Muscle of leg (tissue), 3 donors: ENCODE measurements at regions not wholly inside any gene's neighbourhood (a gene's known extent, or its start where the extent isn't known, plus 50 kb on each side); places are given as distances from the start of the nearest gene placed in this dataset.
"Not testable (repeated sequence)": the region's sequence is repeated elsewhere in the genome, so short reads cannot be mapped to it uniquely, and the experiment has no call there.

Source experiments
- DNase-seq: peaks from one replicate; pipeline ENCODE4 v3.0.0; 2013
- H3K27ac ChIP-seq: one replicate; pipeline ENCODE4 v1.5.1; 2013; ENCODE audit warnings: mild to moderate bottlenecking, low read length, control low read depth
- H3K27me3 ChIP-seq: one replicate; pipeline ENCODE4 v1.6.1; 2013; ENCODE audit warnings: low read length; ENCODE audit not compliant: control insufficient read depth, insufficient read depth
- H3K36me3 ChIP-seq: one replicate; pipeline ENCODE4 v1.6.1; 2013; ENCODE audit warnings: low read length; ENCODE audit not compliant: control insufficient read depth, insufficient read depth
- H3K4me1 ChIP-seq: one replicate; pipeline ENCODE4 v1.6.1; 2013; ENCODE audit warnings: low read length; ENCODE audit not compliant: control insufficient read depth, insufficient read depth
- H3K4me3 ChIP-seq: one replicate; pipeline ENCODE4 v1.5.1; 2013; ENCODE audit warnings: low read length, control low read depth
- H3K9me3 ChIP-seq: replicated peaks from 2 replicates; pipeline ENCODE4 v1.6.1; 2013; ENCODE audit warnings: low read depth, low read length; ENCODE audit not compliant: control insufficient read depth
- WGBS: methylation state at CpG from one replicate; pipeline ENCODE4 v1.1.5; 2013; ENCODE audit warnings: missing lambda C conversion rate; ENCODE audit not compliant: insufficient coverage; 5-methylcytosine and 5-hydroxymethylcytosine counted together

DNA sequence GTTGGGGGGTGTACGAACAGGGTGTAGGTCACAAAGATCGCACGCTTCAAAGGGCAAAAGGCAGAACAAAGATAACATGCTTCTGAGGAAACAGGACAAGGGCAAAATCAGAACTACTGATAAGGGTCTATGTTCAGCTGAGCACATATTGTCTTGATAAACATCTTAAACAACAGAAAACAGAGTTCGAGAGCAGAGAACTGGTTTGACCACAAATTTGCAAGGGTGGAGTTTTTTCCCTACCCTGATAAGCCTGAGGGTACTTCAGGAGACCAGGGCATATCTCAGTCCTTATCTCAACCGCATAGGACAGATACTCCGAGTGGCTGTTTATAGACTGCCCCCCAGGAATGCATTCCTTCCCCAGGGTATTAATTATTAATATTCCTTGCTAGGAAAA is 139.1 kb upstream of the CNTNAP4 start:
- H3K27me3 ChIP-seq, H3K9me3 ChIP-seq, DNase-seq, H3K4me1 ChIP-seq, H3K27ac ChIP-seq, H3K36me3 ChIP-seq, H3K4me3 ChIP-seq: not testable (repeated sequence)
- WGBS, result 100% methylated on average over 1 of the region's 6 CpGs

DNA sequence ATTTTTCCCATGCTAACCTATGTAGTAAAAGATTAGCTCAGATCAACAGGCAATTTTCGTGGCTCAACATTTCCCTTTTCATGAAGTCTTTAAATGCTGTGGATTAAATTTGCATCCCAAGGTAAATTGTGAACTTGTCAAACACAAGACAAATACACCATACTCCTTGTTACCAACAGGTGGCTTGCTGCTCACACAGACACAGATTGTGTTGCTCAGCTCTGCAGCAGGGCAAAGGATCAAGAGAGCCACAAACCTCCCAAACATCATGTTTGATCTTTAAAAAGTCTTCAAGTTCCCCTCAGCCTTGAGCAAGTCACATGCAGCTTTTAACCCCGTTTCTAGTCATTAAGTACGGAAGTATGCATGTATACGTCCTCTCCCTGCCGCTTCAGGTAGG is 119.6 kb upstream of the CNTNAP4 start:
- no CpG with 5 or more reads among the region's 5 CpGs for WGBS
- Histone ChIP-seq H3K36me3 (no peaks in the 10 kb centered on the region), H3K4me3 (no peak overlapping the region), H3K27ac (no peak overlapping the region), H3K9me3 (no peaks in the 10 kb centered on the region), H3K27me3 (no peaks in the 10 kb centered on the region), H3K4me1 (no peaks in the 10 kb centered on the region)
- DNase-seq, result no peak

DNA sequence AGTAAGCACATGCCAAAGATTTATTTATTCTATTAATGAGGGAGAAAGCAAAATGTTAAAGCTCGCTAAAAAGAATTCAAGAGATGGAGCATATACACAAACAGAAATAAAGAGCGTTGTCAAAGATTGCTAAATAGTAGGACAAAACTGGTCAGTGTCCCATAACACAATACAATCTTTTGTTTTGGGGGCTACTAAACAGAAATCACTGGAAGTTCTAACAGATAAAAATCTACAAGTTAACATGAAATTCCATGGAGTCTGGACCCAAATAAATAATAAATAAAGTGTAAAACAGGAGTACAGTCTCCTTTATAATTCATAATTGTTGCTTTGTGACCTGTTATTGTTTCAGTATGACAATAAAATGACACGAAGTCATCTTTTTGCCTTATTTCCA is 115.2 kb upstream of the CNTNAP4 start:
- WGBS, result no CpG with 5 or more reads among the region's 3 CpGs
- H3K4me1 ChIP-seq, result no peaks in the 10 kb centered on the region
- no peak overlapping the region for H3K4me3 ChIP-seq
- no peaks in the 10 kb centered on the region for H3K27me3 ChIP-seq
- no peaks in the 10 kb centered on the region for H3K9me3 ChIP-seq
- H3K27ac ChIP-seq, result no peak overlapping the region
- no peaks in the 10 kb centered on the region for H3K36me3 ChIP-seq
- no peak for DNase-seq

GRCh38 chr16:76164970-76165558 is 112.1 kb upstream of the CNTNAP4 start:
- 100% methylated on average over 1 of the region's 2 CpGs for WGBS
- H3K4me1 ChIP-seq, result no peaks in the 10 kb centered on the region

GRCh38 chr16:76175718-76176117 is 101.5 kb upstream of the CNTNAP4 start:
- Histone ChIP-seq H3K27me3 (no peaks in the 10 kb centered on the region), H3K27ac (no peak overlapping the region)
- no peak for DNase-seq

More at GRCh38 chr16:76164970-76165558, 112.1 kb upstream of the CNTNAP4 start:
- no peak overlapping the region for H3K27ac ChIP-seq
- no peak overlapping the region for H3K4me3 ChIP-seq
- no peak for DNase-seq
- no peaks in the 10 kb centered on the region for H3K9me3 ChIP-seq
- H3K27me3 ChIP-seq, result no peaks in the 10 kb centered on the region
- no peaks in the 10 kb centered on the region for H3K36me3 ChIP-seq

DNA sequence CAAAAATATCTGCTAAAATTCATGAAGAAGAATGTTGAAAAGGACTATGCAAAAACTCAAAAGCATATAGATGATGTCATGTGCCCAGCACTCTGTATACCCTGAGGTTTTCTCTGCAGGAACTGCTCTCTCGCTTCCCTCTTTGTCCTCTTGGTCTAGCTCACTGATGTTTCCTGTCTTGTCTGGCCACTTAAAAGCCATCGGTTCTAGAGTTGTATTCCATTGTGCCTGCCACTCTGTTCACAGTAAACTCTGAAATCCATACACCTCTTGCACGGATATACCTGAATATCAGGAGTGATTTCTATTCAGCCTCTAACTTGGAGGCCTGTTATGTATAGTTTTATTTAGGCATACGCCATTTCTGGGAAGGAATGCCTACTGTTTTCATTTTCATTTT is 101.0 kb upstream of the CNTNAP4 start:
- Histone ChIP-seq H3K27me3 (no peaks in the 10 kb centered on the region), H3K4me3 (no peak overlapping the region), H3K9me3 (no peaks in the 10 kb centered on the region), H3K4me1 (no peaks in the 10 kb centered on the region), H3K27ac (no peak overlapping the region), H3K36me3 (no peaks in the 10 kb centered on the region)
- 67% methylated on average over 1 of the region's 4 CpGs for WGBS
- DNase-seq, result no peak

More at GRCh38 chr16:76175718-76176117, 101.5 kb upstream of the CNTNAP4 start:
- H3K4me1 ChIP-seq, result no peaks in the 10 kb centered on the region
- no CpG with 5 or more reads among the region's 3 CpGs for WGBS
- no peaks in the 10 kb centered on the region for H3K36me3 ChIP-seq
- no peaks in the 10 kb centered on the region for H3K9me3 ChIP-seq
- H3K4me3 ChIP-seq, result no peak overlapping the region

DNA sequence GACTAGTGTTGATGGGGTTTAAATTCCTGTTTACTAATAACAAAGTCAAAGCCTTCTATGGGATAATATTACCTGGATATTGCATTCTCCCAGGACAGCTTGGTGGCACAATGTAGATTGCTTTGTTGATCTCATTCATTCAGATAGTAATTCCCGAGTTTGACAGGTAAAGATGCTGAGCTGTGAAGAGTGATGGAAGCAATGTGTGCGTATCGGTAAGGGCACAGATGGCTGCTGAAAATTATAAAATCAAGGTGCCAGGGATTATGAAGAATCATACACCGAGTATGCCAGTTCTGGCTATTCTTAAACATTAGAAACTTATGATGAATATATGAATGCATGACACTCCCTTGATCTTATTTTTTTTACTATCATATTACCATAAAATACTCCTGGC is 100.6 kb upstream of the CNTNAP4 start:
- 72% methylated on average over 3 of the region's 4 CpGs for WGBS
- H3K4me3 ChIP-seq, result no peak overlapping the region
- no peaks in the 10 kb centered on the region for H3K4me1 ChIP-seq
- no peak for DNase-seq
- no peaks in the 10 kb centered on the region for H3K36me3 ChIP-seq
- no peak overlapping the region for H3K27ac ChIP-seq
- H3K27me3 ChIP-seq, result no peaks in the 10 kb centered on the region
- H3K9me3 ChIP-seq, result no peaks in the 10 kb centered on the region

- Histone ChIP-seq H3K9me3 (peaks cover 2% of the 10 kb centered on the region), H3K36me3 (no peaks in the 10 kb centered on the region), H3K4me1 (no peaks in the 10 kb centered on the region), H3K27ac (no peak overlapping the region), H3K27me3 (no peaks in the 10 kb centered on the region), H3K4me3 (no peak overlapping the region)
- 0% methylated on average over 1 of the region's 3 CpGs for WGBS
- peak; percentile 70 for DNase-seq
Measured at GRCh38 chr16:76182041-76182635, 95.1 kb upstream of the CNTNAP4 start.

- H3K27ac ChIP-seq, result no peak overlapping the region
- WGBS, result 50% methylated on average over 1 of the region's 1 CpG
- no peaks in the 10 kb centered on the region for H3K36me3 ChIP-seq
- DNase-seq, result no peak
- H3K4me1 ChIP-seq, result no peaks in the 10 kb centered on the region
- H3K27me3 ChIP-seq, result no peaks in the 10 kb centered on the region
- H3K4me3 ChIP-seq, result no peak overlapping the region
- peaks cover 2% of the 10 kb centered on the region for H3K9me3 ChIP-seq
Measured at GRCh38 chr16:76183647-76184046, 93.6 kb upstream of the CNTNAP4 start.

GRCh38 chr16:76190057-76190456 is 87.1 kb upstream of the CNTNAP4 start:
- Histone ChIP-seq H3K9me3 (peaks cover 2% of the 10 kb centered on the region), H3K27me3 (no peaks in the 10 kb centered on the region), H3K4me1 (peaks cover 5% of the 10 kb centered on the region), H3K36me3 (no peaks in the 10 kb centered on the region), H3K4me3 (no peak overlapping the region), H3K27ac (no peak overlapping the region)
- no CpG with 5 or more reads among the region's 2 CpGs for WGBS
- no peak for DNase-seq

- Histone ChIP-seq H3K4me3 (no peak overlapping the region), H3K27ac (no peak overlapping the region), H3K27me3 (no peaks in the 10 kb centered on the region), H3K9me3 (peaks cover 2% of the 10 kb centered on the region), H3K4me1 (peaks cover 6% of the 10 kb centered on the region), H3K36me3 (no peaks in the 10 kb centered on the region)
- DNase-seq, result no peak
Measured at GRCh38 chr16:76190480-76190879, 86.7 kb upstream of the CNTNAP4 start.
